ENCODE measurements at regions not wholly inside any gene's neighbourhood (a gene's known extent, or its start where the extent isn't known, plus 50 kb on each side); places are given as distances from the start of the nearest gene placed in this dataset.
A peak's percentile ranks its signal among the peaks of the same experiment; 100 is the strongest.

DNA sequence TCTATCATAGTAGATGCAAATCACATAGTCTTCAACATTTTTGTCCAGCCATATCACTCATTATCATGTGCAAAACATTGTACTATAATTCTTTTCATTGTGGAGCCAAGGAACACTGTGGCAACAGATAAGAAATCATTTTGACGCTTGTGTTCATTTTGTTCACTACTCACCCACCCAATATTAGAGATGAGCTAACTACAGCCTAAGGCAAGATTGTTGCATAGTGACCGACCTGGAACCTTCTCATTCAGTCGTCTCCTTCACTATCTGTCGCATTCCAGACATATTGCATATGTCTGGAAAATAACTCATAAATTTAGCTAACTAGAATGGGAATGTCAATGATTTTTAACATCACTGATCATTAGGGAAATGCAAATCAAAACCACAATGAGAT is 270.3 kb downstream of the CGGBP1 start:
- TF ChIP-seq, protein P1, sequence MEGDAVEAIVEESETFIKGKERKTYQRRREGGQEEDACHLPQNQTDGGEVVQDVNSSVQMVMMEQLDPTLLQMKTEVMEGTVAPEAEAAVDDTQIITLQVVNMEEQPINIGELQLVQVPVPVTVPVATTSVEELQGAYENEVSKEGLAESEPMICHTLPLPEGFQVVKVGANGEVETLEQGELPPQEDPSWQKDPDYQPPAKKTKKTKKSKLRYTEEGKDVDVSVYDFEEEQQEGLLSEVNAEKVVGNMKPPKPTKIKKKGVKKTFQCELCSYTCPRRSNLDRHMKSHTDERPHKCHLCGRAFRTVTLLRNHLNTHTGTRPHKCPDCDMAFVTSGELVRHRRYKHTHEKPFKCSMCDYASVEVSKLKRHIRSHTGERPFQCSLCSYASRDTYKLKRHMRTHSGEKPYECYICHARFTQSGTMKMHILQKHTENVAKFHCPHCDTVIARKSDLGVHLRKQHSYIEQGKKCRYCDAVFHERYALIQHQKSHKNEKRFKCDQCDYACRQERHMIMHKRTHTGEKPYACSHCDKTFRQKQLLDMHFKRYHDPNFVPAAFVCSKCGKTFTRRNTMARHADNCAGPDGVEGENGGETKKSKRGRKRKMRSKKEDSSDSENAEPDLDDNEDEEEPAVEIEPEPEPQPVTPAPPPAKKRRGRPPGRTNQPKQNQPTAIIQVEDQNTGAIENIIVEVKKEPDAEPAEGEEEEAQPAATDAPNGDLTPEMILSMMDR (IDR thresholded peaks at IDR 0.05; ENCODE audit: insufficient read depth, low read length, poor library complexity, severe bottlenecking): no peak
- no peak for DNase-seq (ENCODE audit: low read depth)
- Histone ChIP-seq H3K4me3 (ENCODE audit: low read depth, low read length) (no peak overlapping the region), H3K27me3 (ENCODE audit: control insufficient read depth, insufficient read depth, low read length) (peaks cover 9% of the 10 kb centered on the region), H3K36me3 (ENCODE audit: control insufficient read depth, insufficient read depth, low read length) (no peaks in the 10 kb centered on the region)

DNA sequence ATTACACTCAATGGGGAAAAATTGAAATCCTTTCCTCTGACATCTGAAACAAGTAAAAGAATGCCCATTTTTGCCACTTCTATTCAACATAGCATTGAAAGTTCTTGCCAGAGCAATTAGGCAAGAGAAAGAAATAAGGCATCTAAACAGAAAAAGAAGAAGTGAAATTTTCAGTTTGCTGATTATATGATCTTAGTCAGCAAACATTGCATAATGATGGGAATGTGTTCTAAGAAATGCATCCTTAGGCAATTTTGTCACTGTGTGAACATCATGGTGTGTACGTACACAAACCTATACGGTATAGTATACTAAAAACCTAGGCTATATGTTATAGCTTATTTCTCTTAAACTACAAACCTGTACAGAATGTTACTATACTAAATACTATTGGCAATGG is 278.0 kb downstream of the CGGBP1 start:
- H3K27me3 ChIP-seq (ENCODE audit: control insufficient read depth, insufficient read depth, low read length): no peaks in the 10 kb centered on the region
- no peak for DNase-seq (ENCODE audit: low read depth)
- TF ChIP-seq, protein P1 (IDR thresholded peaks at IDR 0.05; ENCODE audit: insufficient read depth, low read length, poor library complexity, severe bottlenecking): no peak
- H3K4me3 ChIP-seq (ENCODE audit: low read depth, low read length): no peak overlapping the region
- H3K36me3 ChIP-seq (ENCODE audit: control insufficient read depth, insufficient read depth, low read length): no peaks in the 10 kb centered on the region

DNA sequence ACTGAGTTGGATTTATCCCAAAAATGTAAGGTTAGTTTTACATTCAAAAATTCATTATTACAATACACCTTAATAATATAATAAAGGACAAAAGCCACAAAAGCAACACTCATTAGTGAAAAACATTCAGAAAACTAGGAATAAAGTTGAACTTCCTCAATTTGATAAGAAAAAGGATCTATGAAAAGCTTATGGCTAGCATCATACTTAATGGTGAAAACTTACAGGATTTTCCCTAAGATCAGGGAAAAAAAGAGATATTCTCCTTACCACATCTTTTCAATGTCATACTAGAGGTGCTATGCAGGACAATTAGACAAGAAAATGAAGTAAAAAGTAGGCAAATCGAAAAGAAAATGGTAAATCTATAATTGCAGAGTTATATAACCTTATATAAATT is 279.9 kb downstream of the CGGBP1 start:
- H3K27me3 ChIP-seq (ENCODE audit: control insufficient read depth, insufficient read depth, low read length): no peaks in the 10 kb centered on the region
- TF ChIP-seq, protein P1 (IDR thresholded peaks at IDR 0.05; ENCODE audit: insufficient read depth, low read length, poor library complexity, severe bottlenecking): no peak
- no peak overlapping the region for H3K4me3 ChIP-seq (ENCODE audit: low read depth, low read length)
- DNase-seq (ENCODE audit: low read depth): no peak
- no peaks in the 10 kb centered on the region for H3K36me3 ChIP-seq (ENCODE audit: control insufficient read depth, insufficient read depth, low read length)

DNA sequence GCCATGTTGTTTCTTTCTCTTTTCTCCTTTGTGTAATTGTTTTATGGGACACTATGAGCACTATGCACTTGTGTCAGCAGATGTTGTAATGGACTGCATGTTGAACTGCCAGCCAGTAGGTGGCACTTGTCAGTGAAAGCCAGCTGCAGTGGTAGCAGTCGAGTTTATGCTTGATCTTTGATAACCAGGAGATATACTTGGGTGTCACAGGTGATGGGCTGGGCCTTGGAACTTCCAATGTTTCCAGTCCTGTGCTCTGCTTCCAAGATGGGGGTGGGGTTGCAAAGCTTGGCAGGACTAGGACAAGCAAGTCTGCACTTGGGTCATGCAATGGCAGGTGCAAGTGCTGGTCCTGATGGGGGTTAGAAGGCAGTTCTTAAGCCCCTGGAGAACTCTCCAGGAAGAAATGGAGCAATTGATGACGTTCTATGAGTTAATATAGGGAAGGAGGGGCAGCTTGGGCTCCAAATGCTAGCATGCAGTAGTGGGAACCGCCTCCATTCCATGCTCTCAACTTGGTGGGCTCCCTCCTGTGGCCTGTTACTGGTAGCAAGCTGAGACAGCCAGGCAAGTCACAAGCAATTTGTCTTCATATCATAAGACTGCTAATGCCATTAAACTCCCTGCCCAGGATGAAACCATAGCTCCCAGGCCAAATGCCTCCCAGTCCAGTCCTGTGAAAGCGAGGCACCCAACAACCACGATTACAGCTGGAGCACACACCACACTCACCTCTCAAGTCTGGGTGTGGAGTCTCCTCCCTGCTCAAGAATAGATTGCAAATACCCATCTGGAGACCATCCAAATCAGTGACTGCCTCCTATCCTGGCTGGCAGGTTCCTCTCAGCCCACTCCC is 287.2 kb downstream of the CGGBP1 start:
- Histone ChIP-seq H3K4me3 (ENCODE audit: low read depth, low read length) (no peak overlapping the region), H3K27me3 (ENCODE audit: control insufficient read depth, insufficient read depth, low read length) (no peaks in the 10 kb centered on the region), H3K36me3 (ENCODE audit: control insufficient read depth, insufficient read depth, low read length) (no peaks in the 10 kb centered on the region)
- TF ChIP-seq, protein P1 (IDR thresholded peaks at IDR 0.05; ENCODE audit: insufficient read depth, low read length, poor library complexity, severe bottlenecking): peak; percentile 80
- no peak for DNase-seq (ENCODE audit: low read depth)

DNA sequence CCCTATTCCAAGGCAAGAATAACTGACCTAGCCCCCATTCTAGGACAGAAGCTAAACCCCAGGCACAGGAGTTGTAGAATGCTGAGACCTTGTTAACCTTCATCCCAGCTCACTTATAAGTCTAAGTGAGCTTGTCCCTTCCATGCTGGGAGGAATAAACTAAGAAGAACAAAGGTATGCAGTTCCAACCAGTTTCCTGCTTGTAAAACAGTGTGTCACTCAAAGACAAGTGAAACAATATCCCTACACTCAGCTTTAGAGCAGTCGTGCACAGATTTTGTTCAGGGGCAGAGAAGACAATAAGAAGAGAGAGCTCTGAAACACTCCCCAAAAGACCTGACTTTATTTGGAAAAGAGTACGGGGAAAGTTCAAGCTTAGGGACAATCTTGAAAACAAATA is 292.1 kb downstream of the CGGBP1 start:
- DNase-seq (ENCODE audit: low read depth): no peak
- H3K4me3 ChIP-seq (ENCODE audit: low read depth, low read length): no peak overlapping the region
- H3K36me3 ChIP-seq (ENCODE audit: control insufficient read depth, insufficient read depth, low read length): no peaks in the 10 kb centered on the region
- H3K27me3 ChIP-seq (ENCODE audit: control insufficient read depth, insufficient read depth, low read length): no peaks in the 10 kb centered on the region
- TF ChIP-seq, protein P1 (IDR thresholded peaks at IDR 0.05; ENCODE audit: insufficient read depth, low read length, poor library complexity, severe bottlenecking): no peak

DNA sequence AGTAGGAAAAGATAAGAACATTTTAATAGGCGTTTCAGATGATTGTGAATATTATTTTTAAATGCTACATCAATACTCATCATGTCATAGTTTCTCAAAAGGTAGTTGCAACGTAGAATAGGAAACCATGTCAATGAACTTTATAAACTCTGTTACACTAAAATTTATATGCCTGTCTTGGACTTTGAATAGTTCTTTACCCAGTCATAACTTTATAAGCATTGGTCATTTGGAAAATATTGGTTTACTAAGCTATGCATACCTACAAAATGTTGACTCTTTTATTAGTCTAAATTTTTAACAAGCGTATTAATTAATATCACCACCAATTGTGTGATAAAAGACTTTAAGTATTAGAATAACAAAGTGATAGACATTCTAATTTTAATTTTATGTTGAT is 293.5 kb downstream of the CGGBP1 start:
- Histone ChIP-seq H3K36me3 (ENCODE audit: control insufficient read depth, insufficient read depth, low read length) (no peaks in the 10 kb centered on the region), H3K4me3 (ENCODE audit: low read depth, low read length) (no peak overlapping the region), H3K27me3 (ENCODE audit: control insufficient read depth, insufficient read depth, low read length) (no peaks in the 10 kb centered on the region)
- no peak for DNase-seq (ENCODE audit: low read depth)
- TF ChIP-seq, protein P1 (IDR thresholded peaks at IDR 0.05; ENCODE audit: insufficient read depth, low read length, poor library complexity, severe bottlenecking): no peak

All from kidney epithelial cell (primary cell).